SU-DHL-6 (cell line): ENCODE measurements at regions not wholly inside any gene's neighbourhood (a gene's known extent, or its start where the extent isn't known, plus 50 kb on each side); places are given as distances from the start of the nearest gene placed in this dataset.

Experiments
- EZH2phosphoT487 ChIP-seq: fragments of 200-600 bp; sonication (generic), shearing (Covaris generic); conservative IDR thresholded peaks from 2 replicates; pipeline ENCODE4 v1.6.1; 2018; ENCODE audit warnings: mild to moderate bottlenecking, antibody characterized with exemption, low read length, moderate library complexity, mixed read lengths
- TF ChIP-seq, protein P1 (sequence below): fragments of 200-600 bp; sonication (generic); IDR thresholded peaks from one replicate; pipeline ENCODE4 v1.5.1; 2017; ENCODE audit warnings: antibody characterized with exemption, mild to moderate bottlenecking, low read length, moderate library complexity; ENCODE audit not compliant: insufficient read depth, poor library complexity, severe bottlenecking

DNA sequence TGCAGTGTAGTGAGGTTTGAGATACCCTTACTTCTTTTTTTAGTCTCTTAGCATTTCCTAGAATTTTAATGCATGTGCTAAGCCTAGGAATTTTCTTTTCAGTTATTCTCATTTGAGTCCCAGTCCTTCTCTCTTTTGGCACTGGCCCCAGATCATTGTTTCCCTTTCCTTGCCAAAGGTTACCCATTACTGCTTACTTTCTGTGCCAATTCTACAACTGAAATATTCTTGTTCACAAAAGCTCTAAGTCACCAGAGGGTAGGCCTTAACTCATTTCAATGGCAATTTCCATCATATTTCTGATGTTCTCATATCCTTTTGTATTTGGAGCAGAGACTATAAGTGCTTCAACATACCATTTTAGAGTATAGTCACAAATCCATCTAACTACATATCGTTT lies 199.6 kb upstream of the CBLB start:
- TF ChIP-seq, protein P1, sequence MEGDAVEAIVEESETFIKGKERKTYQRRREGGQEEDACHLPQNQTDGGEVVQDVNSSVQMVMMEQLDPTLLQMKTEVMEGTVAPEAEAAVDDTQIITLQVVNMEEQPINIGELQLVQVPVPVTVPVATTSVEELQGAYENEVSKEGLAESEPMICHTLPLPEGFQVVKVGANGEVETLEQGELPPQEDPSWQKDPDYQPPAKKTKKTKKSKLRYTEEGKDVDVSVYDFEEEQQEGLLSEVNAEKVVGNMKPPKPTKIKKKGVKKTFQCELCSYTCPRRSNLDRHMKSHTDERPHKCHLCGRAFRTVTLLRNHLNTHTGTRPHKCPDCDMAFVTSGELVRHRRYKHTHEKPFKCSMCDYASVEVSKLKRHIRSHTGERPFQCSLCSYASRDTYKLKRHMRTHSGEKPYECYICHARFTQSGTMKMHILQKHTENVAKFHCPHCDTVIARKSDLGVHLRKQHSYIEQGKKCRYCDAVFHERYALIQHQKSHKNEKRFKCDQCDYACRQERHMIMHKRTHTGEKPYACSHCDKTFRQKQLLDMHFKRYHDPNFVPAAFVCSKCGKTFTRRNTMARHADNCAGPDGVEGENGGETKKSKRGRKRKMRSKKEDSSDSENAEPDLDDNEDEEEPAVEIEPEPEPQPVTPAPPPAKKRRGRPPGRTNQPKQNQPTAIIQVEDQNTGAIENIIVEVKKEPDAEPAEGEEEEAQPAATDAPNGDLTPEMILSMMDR, result no peak
- no peak for TF ChIP-seq EZH2phosphoT487
